IMR-90 (cell line): ENCODE measurements at regions not wholly inside any gene's neighbourhood (a gene's known extent, or its start where the extent isn't known, plus 50 kb on each side); places are given as distances from the start of the nearest gene placed in this dataset.

Experiments used
- NFE2L2 ChIP-seq: fragments of 150-350 bp; IDR thresholded peaks from 2 replicates; pipeline ENCODE4 v1.6.1; 2016; ENCODE audit warnings: low read depth, mild to moderate bottlenecking, low read length
- TF ChIP-seq, protein P1 (sequence below): conservative IDR thresholded peaks from 2 replicates; pipeline ENCODE4 v1.5.1; 2012; ENCODE audit warnings: mild to moderate bottlenecking, low read depth, low read length, improper control_type of control experiment

- TF ChIP-seq, protein P1, sequence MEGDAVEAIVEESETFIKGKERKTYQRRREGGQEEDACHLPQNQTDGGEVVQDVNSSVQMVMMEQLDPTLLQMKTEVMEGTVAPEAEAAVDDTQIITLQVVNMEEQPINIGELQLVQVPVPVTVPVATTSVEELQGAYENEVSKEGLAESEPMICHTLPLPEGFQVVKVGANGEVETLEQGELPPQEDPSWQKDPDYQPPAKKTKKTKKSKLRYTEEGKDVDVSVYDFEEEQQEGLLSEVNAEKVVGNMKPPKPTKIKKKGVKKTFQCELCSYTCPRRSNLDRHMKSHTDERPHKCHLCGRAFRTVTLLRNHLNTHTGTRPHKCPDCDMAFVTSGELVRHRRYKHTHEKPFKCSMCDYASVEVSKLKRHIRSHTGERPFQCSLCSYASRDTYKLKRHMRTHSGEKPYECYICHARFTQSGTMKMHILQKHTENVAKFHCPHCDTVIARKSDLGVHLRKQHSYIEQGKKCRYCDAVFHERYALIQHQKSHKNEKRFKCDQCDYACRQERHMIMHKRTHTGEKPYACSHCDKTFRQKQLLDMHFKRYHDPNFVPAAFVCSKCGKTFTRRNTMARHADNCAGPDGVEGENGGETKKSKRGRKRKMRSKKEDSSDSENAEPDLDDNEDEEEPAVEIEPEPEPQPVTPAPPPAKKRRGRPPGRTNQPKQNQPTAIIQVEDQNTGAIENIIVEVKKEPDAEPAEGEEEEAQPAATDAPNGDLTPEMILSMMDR: no peak
- TF ChIP-seq NFE2L2: no peak
These were observed 129.4 kb upstream of the MYO10 start for GRCh38 chr5:17065458-17065857.
